Stimulated activated CD4-positive, alpha-beta T cell treated with anti-CD3 and anti-CD28 coated beads, Interleukin-15, amount 100 ng/mL, for 1 hour (primary cell): ENCODE measurements at regions not wholly inside any gene's neighbourhood (a gene's known extent, or its start where the extent isn't known, plus 50 kb on each side); places are given as distances from the start of the nearest gene placed in this dataset.

Experiments
- DNase-seq, 2 donors: peaks; one replicate each; pipeline ENCODE4 v3.0.0-alpha.2; 2020; ENCODE audit warnings: low read depth in 1 of 2, low spot score in 1 of 2

DNA sequence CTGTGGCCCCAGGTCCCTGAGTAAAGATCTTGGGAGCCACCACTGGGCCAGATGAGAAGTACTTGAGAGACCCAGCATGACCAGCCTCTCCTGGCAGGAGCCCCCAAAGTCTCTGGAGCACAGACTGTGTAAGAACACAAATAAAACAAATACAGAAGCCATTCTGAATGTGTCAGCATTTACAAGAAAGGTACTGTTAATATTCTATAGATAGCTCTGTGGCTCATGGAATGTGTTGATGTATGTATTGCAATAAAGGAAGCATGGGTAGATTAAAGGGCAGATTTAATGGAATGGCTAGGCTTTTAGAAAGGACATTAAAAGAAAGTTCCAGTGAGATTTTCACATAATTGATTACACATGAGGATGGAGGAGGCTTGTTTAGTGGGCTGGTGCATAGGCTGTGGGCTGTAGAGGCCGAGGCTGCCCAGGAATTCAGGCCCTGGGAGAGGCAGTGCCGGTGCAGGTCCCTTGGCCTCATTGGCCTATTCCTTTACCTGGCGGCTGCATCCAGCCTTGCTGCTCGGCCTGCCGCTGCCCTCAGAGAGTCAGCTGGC is 127.7 kb upstream of the DLX2 start:
- DNase-seq = no peak

- no peak for DNase-seq
Observed at GRCh38 chr2:172230889-172231401, 128.2 kb upstream of the DLX2 start.

DNA sequence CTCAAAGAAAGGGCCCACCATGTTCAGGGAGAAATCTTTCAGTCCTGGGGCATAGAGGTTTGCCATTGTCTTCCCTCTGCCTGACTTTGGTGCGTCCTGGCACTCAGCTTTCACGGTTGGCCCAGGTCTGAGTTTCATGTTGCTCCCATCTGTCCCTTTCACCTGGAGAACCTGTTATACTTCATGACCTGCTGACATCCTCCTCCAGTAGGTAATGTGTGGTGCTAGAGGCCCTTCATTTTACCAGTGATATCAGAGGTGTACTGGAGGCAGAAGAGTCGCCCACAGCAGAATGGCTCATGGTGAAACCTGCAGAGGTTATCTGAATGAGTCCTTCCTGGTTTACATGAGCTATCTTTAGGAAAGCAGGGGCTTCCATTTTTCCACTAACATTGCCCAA is 128.8 kb upstream of the DLX2 start:
- DNase-seq = no peak

DNA sequence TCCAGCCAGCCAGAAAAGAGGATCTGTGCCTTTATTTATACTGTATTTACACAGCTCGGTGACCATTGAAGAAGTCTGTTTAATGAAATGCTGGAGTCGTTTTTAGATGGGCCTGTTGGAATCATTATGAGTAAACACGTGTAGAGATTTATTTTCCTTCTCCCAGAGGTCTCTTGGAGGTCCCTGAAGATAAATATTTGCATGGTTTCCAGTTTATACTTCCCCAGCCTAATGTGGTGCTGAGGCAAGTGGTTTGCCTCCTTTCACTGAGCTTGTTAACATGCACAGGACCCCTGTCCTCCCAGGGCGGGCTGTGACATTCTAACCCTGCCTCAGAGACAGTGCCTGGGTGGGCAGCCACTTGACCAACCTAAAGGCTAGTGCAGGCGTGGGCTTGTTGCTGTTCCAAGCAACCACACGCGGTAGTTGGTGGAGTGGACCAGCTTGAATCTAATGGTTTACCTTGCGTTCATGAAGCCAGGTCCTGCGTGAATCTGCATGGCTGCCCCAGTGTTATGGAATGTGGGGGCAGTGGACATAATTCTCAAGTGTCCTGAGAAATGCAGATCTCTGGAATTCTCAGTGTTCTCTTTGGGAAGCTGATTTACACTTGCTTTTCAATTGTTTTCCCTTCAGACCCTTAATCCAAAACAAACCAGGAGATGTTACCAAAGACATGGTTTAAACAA is 130.2 kb upstream of the DLX2 start:
- no peak for DNase-seq

DNA sequence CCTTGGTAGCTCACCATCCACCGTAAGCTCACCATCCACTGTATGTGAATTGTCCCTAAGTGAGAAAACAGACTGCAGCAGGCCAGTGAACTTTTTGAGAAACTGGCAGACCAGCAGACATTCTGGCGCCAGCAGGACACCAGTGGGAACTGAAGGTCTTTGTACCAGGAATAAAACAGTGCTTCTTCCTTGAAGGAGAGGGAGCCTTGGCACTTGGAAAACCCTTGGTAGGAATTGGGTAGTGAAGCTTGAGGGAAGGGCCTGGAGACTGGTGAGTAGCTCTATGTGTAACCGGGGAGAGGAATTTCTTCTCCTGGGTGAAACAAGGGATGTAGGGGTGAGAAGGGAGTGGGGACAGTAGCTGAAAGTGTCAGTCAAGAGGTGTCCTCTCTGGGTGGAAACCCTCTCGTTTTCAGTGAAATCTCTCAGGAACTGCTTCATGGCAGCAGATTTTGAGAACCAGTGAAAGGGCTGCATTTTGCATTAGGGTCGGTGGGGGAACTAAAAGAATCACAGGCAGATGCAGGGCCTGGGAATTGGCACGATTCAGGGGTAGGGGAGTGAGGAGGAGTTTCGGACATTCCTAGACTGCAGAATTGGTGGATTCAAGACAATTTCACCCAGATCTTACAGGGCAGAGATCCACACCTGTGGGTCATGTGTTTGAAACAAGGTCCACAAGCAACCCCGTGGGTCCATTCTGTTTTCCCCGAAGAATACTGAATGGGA is 131.5 kb upstream of the DLX2 start:
- no peak for DNase-seq

- no peak for DNase-seq
Observed at GRCh38 chr2:172234716-172235691, 132.3 kb upstream of the DLX2 start.

DNA sequence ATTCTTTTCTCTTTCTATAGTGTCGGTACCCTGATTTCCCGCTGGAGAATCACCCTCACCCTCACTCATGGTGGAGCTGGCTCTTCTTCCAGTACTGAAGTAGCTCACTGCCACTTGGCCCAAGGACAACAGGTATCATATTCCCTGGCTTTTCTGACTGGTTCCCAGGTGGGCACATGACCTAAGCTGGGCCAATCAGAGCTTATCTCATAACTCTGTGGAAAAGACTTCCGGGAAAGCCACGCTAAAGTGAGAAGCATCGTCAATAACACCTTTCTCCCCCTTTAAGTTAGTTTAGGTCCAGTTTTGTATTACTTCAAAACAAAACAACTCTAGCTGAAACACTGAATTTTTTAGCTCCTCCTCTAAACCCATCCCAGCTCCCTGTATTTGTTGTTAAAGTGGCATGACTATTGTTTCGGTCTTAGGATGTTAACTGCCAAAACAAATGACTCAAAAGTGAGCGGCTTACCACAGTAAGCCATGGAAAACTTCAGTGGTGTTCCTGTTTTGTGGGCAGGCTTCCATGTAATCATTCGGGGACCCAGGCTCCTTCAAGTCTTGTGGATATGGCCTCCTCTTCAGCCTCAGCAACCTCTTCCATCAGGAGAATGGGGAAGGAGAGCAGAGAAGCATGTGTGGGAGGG is 137.4 kb upstream of the DLX2 start:
- DNase-seq = no peak

GRCh38 chr2:172241222-172241621 is 138.5 kb upstream of the DLX2 start:
- no peak for DNase-seq

DNA sequence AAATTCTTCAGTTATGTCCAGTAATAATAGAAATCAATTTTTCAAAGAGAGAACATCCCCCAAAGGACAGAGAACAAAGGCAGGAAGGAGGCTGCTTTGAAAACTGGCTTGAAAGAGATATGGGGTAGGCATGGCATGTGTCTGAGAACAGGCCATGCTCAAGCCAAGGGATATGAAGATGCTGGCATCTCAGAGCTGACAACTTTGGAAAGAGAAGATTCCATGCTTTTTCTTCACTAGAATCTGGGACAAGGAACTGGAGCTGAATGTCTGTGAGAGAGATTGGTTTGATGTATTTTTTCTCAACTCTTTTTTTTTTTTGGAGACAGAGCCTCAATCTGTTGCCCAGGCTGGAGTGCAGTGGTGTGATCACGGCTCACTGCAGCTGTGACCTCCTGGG is 139.8 kb upstream of the DLX2 start:
- no peak for DNase-seq

- no peak for DNase-seq
Observed at GRCh38 chr2:172242961-172243360, 140.3 kb upstream of the DLX2 start.

- DNase-seq = no peak
Observed at GRCh38 chr2:172244419-172245130, 141.9 kb upstream of the DLX2 start.

DNA sequence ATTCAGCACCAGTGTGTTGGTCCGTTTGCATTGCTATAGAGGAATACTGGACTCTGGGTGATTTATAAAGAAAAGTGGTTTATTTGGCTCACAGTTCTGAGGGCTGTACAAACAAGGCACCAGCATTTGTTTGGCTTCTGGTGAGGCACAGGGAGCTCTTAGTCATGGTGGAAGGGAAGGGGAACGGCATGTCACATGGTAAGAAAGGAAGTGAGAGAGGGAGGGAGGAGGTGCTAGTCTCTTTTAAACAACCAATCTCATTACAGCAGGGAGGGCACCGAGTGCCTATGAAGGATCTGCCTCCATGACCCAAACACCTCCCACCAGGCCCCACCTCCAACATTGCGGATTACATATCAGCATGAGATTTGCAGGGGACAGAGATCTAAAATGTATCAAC is 143.9 kb upstream of the DLX2 start:
- DNase-seq = no peak

DNA sequence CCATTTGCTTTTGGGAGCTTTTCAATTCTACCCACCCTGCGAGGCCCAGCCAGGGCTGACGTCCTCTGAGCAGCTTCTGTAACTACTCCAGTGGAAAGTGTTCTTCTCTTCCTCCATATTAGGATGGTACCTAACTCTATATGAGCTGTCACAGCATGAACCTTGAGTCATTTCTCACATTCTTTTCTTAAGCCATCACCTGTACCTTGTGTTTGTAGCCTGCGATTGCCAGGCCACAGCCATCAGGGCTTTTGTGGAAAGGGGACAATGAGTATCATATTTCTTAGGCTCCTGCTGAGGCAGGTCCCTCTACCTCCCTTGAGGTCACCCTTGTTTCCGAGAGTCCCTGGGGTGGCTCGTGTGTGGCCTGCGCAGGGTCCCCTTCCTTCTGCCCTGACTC is 144.5 kb upstream of the DLX2 start:
- DNase-seq = no peak

DNA sequence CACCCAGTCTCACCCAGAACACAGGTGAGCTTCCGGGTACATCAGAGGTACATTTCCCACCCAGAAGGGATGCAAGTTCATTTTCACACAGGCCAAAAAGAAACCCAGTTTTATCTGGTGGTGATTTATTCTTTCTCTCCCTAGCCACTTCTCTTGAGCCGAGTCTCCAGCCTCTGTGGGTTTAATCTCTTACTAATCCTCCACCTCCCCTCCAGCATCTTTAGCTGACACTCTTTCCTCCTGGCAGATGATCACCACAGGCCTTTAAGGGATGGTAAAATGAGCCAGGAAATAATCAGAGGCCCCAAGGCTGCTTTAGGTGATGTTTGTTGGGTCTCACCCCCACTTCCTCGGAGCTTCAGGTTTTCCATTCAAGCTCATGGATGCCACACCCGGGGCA is 145.7 kb upstream of the DLX2 start:
- no peak for DNase-seq

DNA sequence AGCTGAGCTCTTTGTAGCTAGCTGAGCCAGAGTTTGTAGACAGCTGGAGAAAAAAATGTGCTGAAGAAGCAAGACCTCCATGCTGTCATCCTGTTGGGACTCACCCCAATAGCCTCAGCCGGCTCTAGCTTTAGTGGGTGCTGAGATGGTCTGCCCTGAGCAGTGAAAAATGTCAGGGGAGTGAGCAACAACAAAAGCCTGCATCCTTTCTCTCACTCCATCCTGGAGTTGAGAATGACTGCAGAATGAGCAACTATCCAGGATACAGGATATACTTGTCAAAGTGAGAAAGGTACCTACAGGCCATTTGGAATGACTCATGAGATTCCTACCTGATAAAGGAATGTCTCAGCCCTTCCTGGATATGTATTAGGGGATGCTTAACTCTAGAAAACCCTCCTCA is 146.1 kb upstream of the DLX2 start:
- no peak for DNase-seq

DNA sequence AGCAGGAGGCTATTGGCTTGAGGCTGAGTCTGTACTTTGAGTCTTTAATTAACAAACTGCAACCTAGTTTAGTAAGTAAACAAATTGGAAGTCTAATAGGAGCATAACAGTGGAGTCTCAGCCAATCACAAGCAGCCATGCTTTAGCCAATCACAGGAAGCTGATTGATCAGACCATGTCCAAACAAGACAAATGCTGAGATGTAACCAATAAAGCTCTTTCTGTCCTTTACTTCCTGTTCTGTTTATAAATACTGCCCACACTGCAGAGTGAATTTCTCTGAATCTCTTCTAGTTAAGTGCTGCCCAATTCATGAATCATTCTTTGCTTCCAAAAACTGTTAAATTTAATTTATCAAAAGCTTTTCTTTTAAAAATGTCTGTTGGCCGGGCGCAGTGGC is 146.6 kb upstream of the DLX2 start:
- DNase-seq = no peak

GRCh38 chr2:172249986-172250385 is 147.3 kb upstream of the DLX2 start:
- no peak for DNase-seq

DNA sequence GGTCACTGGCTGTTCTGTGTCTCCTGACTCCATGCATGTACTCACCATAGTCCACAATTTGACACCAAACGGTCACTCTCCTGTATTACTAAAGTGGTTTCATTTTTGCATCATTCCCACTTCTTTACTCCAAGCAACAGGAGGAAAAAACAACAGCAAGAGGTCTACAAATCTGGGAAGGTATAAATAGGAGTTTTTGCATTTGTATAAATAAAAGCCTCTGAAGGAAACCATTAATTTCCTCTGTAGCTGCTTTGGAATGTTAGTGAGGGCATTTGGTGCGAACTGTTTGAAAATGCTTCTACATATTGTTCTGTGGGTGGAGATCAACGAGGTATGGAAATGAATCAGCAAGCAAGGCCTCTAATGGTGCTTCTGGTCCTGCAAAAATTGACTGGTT is 148.5 kb upstream of the DLX2 start:
- no peak for DNase-seq

GRCh38 chr2:172252154-172252553 is 149.5 kb upstream of the DLX2 start:
- DNase-seq = no peak
